ENCODE measurements at regions not wholly inside any gene's neighbourhood (a gene's known extent, or its start where the extent isn't known, plus 50 kb on each side); places are given as distances from the start of the nearest gene placed in this dataset.
"Not testable (repeated sequence)": the region's sequence is repeated elsewhere in the genome, so short reads cannot be mapped to it uniquely, and the experiment has no call there.

DNA sequence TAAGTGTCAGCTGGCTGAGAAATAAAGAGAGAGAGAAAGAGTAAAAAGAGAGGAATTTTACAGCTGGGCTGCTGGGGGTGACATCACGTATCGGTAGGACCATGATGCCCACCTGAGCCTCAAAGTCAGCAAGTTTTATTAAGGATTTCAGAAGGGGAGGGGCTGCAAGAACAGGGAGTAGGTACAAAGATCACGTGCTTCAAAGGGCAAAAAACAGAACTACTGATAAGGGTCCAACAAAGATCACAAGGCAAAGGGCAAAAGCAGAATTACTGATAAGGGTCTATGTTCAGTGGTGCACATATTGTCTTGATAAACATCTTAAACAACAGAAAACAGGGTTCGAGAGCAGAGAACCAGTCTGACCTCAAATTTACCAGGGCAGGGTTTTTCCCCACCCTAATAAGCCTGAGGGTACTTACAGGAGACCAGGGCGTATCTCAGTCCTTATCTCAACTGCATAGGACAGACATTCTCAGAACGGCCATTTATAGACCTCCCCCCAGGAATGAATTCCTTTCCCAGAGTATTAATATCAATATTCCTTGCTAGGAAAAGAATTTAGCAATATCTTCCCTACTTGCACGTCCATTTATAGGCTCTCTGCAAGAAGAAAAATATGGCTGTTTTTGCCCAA is 128.3 kb upstream of the PZP start:
- TF ChIP-seq POLR2A (IDR thresholded peaks at IDR 0.05; ENCODE audit: low read length); EP300 (IDR thresholded peaks at IDR 0.05); RAD21 (conservative IDR thresholded peaks at IDR 0.05 in 1 of 2, IDR thresholded peaks at IDR 0.05 in 1 of 2); HEYL (CRISPR knock-in tag; IDR thresholded peaks at IDR 0.05): not testable (repeated sequence)
- TF ChIP-seq, protein P1, sequence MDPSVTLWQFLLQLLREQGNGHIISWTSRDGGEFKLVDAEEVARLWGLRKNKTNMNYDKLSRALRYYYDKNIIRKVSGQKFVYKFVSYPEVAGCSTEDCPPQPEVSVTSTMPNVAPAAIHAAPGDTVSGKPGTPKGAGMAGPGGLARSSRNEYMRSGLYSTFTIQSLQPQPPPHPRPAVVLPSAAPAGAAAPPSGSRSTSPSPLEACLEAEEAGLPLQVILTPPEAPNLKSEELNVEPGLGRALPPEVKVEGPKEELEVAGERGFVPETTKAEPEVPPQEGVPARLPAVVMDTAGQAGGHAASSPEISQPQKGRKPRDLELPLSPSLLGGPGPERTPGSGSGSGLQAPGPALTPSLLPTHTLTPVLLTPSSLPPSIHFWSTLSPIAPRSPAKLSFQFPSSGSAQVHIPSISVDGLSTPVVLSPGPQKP (IDR thresholded peaks at IDR 0.05; ENCODE audit: low read depth, low read length): not testable (repeated sequence)
- TF ChIP-seq, protein P2, sequence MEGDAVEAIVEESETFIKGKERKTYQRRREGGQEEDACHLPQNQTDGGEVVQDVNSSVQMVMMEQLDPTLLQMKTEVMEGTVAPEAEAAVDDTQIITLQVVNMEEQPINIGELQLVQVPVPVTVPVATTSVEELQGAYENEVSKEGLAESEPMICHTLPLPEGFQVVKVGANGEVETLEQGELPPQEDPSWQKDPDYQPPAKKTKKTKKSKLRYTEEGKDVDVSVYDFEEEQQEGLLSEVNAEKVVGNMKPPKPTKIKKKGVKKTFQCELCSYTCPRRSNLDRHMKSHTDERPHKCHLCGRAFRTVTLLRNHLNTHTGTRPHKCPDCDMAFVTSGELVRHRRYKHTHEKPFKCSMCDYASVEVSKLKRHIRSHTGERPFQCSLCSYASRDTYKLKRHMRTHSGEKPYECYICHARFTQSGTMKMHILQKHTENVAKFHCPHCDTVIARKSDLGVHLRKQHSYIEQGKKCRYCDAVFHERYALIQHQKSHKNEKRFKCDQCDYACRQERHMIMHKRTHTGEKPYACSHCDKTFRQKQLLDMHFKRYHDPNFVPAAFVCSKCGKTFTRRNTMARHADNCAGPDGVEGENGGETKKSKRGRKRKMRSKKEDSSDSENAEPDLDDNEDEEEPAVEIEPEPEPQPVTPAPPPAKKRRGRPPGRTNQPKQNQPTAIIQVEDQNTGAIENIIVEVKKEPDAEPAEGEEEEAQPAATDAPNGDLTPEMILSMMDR (IDR thresholded peaks at IDR 0.05): not testable (repeated sequence)
- TF ChIP-seq, protein P3, sequence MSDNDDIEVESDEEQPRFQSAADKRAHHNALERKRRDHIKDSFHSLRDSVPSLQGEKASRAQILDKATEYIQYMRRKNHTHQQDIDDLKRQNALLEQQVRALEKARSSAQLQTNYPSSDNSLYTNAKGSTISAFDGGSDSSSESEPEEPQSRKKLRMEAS (IDR thresholded peaks at IDR 0.05): not testable (repeated sequence)

All from A549 (cell line).